ENCODE measurements at regions not wholly inside any gene's neighbourhood (a gene's known extent, or its start where the extent isn't known, plus 50 kb on each side); places are given as distances from the start of the nearest gene placed in this dataset.
"Not testable (repeated sequence)": the region's sequence is repeated elsewhere in the genome, so short reads cannot be mapped to it uniquely, and the experiment has no call there.

GRCh38 chr3:28575746-28576613, 227.4 kb upstream of the AZI2 start:
- DNase-seq, result no peak

GRCh38 chr3:28576614-28577200, 228.1 kb upstream of the AZI2 start:
- no peak for DNase-seq

- no peak for DNase-seq
These were observed 229.4 kb upstream of the AZI2 start for GRCh38 chr3:28577941-28578500.

- DNase-seq, result no peak
These were observed 237.7 kb upstream of the AZI2 start for GRCh38 chr3:28586325-28586724.

GRCh38 chr3:28587723-28588122, 239.1 kb upstream of the AZI2 start:
- no peak for DNase-seq

GRCh38 chr3:28590216-28590615, 241.6 kb upstream of the AZI2 start:
- DNase-seq, result no peak

- DNase-seq, result no peak
These were observed 242.2 kb upstream of the AZI2 start for GRCh38 chr3:28590860-28591259.

- no peak for DNase-seq
These were observed 246.7 kb upstream of the AZI2 start for GRCh38 chr3:28595372-28595771.

- no peak for DNase-seq
These were observed 248.8 kb upstream of the AZI2 start for GRCh38 chr3:28597452-28597851.

GRCh38 chr3:28598165-28598564, 249.5 kb upstream of the AZI2 start:
- DNase-seq, result no peak

GRCh38 chr3:28601291-28601690, 252.7 kb upstream of the AZI2 start:
- no peak for DNase-seq

GRCh38 chr3:28606283-28606682, 257.7 kb upstream of the AZI2 start:
- DNase-seq, result no peak

- peak; percentile 24 for DNase-seq
These were observed 263.6 kb upstream of the AZI2 start for GRCh38 chr3:28612232-28612631.

GRCh38 chr3:28613511-28614106, 265.0 kb upstream of the AZI2 start:
- no peak for DNase-seq

GRCh38 chr3:28615071-28615470, 266.4 kb upstream of the AZI2 start:
- DNase-seq, result no peak

- DNase-seq, result no peak
These were observed 267.3 kb upstream of the AZI2 start for GRCh38 chr3:28615971-28616370.

- DNase-seq, result no peak
These were observed 269.2 kb upstream of the AZI2 start for GRCh38 chr3:28617821-28618220.

- DNase-seq, result no peak
These were observed 274.5 kb upstream of the AZI2 start for GRCh38 chr3:28623106-28623505.

- DNase-seq, result no peak
These were observed 275.5 kb upstream of the AZI2 start for GRCh38 chr3:28624084-28624483.

- not testable (repeated sequence) for DNase-seq
These were observed 279.2 kb upstream of the AZI2 start for GRCh38 chr3:28627843-28628242.

GRCh38 chr3:28634019-28634418, 285.4 kb upstream of the AZI2 start:
- DNase-seq, result no peak

- DNase-seq, result no peak
These were observed 289.1 kb upstream of the AZI2 start for GRCh38 chr3:28637742-28638141.

GRCh38 chr3:28645149-28645548, 296.5 kb upstream of the AZI2 start:
- no peak for DNase-seq

GRCh38 chr3:28646435-28646834, 297.8 kb upstream of the AZI2 start:
- DNase-seq, result no peak

Measured in NCI-H1436 treated with DMSO at 0.1 percent for 48 hours (cell line).